AG09309 (cell line): ENCODE measurements at regions not wholly inside any gene's neighbourhood (a gene's known extent, or its start where the extent isn't known, plus 50 kb on each side); places are given as distances from the start of the nearest gene placed in this dataset.

Source experiments
- DNase-seq: peaks from one replicate; pipeline ENCODE4 v3.0.0-alpha.2; 2010; ENCODE audit warnings: low read depth
- H3K4me3 ChIP-seq: 2 replicates; pipeline ENCODE4 v1.5.1; 2011; ENCODE audit warnings: mild to moderate bottlenecking, low read depth, low read length, moderate library complexity; ENCODE audit not compliant: control insufficient read depth
- TF ChIP-seq, protein P1 (sequence below): IDR thresholded peaks from 2 replicates; pipeline ENCODE4 v1.5.1; 2011; ENCODE audit warnings: mild to moderate bottlenecking, low read depth, low read length, inconsistent platforms; ENCODE audit not compliant: insufficient read depth, control insufficient read depth; ENCODE audit errors: missing control alignments

DNA sequence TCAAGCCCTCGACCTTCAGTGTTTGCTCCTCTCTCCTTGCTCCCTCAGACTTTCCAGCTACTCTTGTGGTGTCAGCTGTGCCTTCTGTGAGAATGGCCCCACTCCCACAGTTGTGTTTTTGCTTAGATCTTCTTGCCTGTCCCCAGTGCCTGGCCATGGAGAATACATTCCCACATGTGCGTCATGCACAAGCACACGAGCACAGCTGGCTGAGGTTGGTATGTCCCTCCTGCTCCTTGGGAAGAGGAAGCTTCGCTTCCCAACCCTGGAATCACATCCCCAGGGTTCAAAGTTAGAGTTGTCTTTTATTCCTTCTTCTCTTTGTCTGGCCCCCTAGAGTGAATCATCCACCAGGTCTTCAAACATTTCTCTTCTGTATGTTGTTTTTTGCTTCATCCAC is 518.6 kb downstream of the CCDC171 start:
- DNase-seq, result no peak
- H3K4me3 ChIP-seq, result no peak overlapping the region
- TF ChIP-seq, protein P1, sequence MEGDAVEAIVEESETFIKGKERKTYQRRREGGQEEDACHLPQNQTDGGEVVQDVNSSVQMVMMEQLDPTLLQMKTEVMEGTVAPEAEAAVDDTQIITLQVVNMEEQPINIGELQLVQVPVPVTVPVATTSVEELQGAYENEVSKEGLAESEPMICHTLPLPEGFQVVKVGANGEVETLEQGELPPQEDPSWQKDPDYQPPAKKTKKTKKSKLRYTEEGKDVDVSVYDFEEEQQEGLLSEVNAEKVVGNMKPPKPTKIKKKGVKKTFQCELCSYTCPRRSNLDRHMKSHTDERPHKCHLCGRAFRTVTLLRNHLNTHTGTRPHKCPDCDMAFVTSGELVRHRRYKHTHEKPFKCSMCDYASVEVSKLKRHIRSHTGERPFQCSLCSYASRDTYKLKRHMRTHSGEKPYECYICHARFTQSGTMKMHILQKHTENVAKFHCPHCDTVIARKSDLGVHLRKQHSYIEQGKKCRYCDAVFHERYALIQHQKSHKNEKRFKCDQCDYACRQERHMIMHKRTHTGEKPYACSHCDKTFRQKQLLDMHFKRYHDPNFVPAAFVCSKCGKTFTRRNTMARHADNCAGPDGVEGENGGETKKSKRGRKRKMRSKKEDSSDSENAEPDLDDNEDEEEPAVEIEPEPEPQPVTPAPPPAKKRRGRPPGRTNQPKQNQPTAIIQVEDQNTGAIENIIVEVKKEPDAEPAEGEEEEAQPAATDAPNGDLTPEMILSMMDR, result no peak

DNA sequence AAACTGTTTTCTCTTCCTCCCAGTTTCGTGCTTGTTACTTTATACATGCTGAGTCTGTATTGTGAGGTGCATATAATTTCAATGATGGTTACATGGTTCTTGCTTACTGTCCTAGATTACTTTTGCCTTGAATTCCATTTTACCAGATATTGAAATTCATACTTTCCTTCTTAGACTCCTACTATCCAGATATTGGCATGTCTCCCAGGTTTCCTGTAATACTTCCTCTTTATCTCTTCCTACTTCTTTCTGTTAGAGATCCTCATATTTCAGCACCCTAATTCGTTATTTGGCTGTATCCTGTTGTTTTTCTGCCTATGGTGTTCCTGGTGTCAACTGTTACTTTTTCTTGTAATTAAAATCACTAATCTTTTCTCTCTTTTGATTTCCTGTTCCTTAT is 522.1 kb downstream of the CCDC171 start:
- no peak for DNase-seq
- TF ChIP-seq, protein P1, result no peak

DNA sequence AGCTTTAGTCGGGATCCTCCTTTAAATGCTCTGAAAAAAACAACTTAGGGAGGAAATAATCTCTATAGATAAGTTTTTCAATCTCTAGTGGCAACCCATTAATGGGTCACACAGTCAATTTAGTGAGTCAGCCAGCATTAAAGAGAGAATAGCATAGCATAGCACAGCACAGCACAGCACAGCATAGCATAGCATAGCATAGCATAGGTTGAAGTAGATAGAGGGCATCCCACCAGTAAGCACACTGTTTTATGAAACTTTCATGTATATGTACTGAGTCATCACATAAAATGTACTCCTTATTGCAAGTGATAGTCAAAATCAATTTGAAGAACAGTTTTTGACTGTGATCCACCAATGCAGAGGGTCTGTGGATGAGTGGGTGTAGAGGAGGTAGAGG is 522.9 kb downstream of the CCDC171 start:
- no peak for DNase-seq
- H3K4me3 ChIP-seq, result no peak overlapping the region
- TF ChIP-seq, protein P1, result no peak

More for the DNA sequence above, 522.1 kb downstream of the CCDC171 start:
- no peak overlapping the region for H3K4me3 ChIP-seq

DNA sequence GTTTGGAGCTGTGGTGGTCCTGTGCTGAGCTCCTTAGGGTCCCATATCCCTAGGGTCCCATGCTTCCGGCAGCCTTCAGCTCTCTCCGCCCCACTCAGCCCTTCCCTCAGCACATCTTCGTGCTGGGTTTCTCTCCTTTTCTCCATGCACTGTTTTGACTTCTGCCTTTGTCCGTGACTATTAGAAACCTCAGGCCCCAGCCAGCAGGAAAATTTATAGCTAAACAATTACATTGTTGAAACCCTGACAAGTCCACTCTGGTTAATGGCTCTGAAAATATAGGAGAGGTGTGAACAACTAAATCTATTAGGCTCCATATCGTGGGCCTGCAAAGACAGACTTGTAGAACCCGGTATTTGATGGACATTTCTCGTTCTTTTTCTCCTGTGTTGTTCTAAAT is 523.7 kb downstream of the CCDC171 start:
- H3K4me3 ChIP-seq, result no peak overlapping the region
- no peak for DNase-seq
- TF ChIP-seq, protein P1, result no peak

DNA sequence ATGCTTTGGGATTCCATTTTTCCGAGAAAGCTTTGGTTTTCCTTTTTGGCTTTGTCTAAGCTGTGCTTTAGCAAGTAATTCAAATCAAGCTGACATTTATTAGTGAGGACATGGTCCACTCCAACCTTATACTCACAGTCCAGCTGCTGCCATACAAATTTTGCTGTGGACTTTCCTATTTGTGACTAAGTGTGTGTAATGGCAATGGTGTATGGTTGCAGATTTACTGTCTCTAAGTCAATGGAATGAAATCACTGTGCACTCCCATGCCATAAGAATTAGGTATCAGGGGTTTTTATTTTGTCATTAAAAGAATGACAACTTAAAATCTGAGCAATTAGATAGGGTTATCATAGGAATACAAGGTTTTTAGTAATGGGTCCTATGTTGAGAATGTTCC is 530.0 kb downstream of the CCDC171 start:
- DNase-seq, result no peak
- no peak overlapping the region for H3K4me3 ChIP-seq
- TF ChIP-seq, protein P1, result no peak

DNA sequence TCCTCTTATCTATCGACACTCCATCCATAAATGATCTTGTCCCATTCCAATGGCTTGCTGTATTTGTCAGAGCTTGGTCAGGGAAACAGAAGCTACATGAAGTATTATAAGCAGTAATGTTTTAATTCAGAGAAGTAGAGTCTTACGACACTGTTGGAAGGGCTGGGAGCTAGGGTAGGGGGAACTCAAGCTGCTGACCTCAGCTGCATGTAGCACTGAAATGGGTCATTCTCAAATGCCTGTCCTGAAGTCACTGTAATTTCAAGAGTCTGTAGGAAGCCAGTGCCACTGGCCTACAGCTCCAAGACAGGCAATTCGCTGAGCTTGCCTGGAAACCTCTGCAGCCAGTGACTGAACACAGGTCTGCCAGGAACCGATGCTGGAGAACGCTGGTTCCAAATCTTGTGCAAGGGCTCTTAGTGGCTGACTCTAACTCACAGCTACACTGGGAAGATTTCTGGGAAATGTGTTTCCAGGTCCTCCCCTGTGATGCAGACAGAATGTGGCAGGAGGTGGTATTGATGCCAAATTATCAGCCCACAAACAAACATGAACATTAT is 532.4 kb downstream of the CCDC171 start:
- H3K4me3 ChIP-seq, result no peak overlapping the region
- TF ChIP-seq, protein P1, result no peak
- DNase-seq, result no peak
